MM.1S (cell line): ENCODE measurements at regions not wholly inside any gene's neighbourhood (a gene's known extent, or its start where the extent isn't known, plus 50 kb on each side); places are given as distances from the start of the nearest gene placed in this dataset.

Experiments used
- EZH2phosphoT487 ChIP-seq: fragments of 300-600 bp; sonication (generic); IDR thresholded peaks from 2 replicates; pipeline ENCODE4 v1.6.1; 2018; ENCODE audit warnings: antibody characterized with exemption, low read length
- TF ChIP-seq, protein P1 (sequence below): fragments of 300-600 bp; sonication (generic); IDR thresholded peaks from 2 replicates; pipeline ENCODE4 v1.5.1; 2016; ENCODE audit warnings: antibody characterized with exemption, low read length, mixed read lengths

DNA sequence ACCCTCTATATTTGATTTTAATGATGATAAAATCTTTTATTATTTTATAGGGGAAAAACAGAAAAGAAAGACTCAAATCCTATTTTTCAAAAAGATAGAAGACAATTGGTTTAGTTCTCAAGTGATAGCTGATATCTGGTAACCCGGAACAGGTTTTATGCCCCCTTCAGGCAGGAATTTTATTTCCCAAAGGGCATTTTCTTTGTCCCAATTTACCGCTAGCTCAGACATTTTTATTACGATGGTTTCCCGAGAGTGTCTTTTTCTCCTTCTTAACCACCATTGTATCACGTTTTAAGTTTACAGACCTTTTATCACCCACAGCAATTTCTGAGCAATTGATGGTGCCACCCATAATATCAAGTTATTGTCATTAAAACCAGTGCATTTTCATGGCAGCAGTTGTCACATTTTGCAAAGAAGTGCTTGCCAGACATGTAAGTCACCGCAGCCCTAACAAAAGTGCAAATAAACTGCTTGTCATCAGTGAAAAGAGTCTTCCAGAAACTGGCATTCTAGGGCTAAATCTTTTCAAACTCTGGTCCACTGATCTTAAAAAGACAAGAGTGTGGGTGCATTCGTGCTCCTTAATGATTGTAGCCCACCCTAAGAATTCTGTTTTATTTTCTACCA lies 204.8 kb upstream of the VCX start:
- TF ChIP-seq, protein P1, sequence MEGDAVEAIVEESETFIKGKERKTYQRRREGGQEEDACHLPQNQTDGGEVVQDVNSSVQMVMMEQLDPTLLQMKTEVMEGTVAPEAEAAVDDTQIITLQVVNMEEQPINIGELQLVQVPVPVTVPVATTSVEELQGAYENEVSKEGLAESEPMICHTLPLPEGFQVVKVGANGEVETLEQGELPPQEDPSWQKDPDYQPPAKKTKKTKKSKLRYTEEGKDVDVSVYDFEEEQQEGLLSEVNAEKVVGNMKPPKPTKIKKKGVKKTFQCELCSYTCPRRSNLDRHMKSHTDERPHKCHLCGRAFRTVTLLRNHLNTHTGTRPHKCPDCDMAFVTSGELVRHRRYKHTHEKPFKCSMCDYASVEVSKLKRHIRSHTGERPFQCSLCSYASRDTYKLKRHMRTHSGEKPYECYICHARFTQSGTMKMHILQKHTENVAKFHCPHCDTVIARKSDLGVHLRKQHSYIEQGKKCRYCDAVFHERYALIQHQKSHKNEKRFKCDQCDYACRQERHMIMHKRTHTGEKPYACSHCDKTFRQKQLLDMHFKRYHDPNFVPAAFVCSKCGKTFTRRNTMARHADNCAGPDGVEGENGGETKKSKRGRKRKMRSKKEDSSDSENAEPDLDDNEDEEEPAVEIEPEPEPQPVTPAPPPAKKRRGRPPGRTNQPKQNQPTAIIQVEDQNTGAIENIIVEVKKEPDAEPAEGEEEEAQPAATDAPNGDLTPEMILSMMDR: no peak
- no peak for TF ChIP-seq EZH2phosphoT487
